MM.1S (cell line): ENCODE measurements at regions not wholly inside any gene's neighbourhood (a gene's known extent, or its start where the extent isn't known, plus 50 kb on each side); places are given as distances from the start of the nearest gene placed in this dataset.

Experiments
- CTCF ChIP-seq: fragments of 300-600 bp; sonication (generic); IDR thresholded peaks from 2 replicates; pipeline ENCODE4 v1.5.1; 2016; ENCODE audit warnings: antibody characterized with exemption, low read length, mixed read lengths
- EZH2 ChIP-seq: fragments of 300-600 bp; sonication (generic); optimal IDR thresholded peaks from 2 replicates; pipeline ENCODE3; 2017; ENCODE audit warnings: low read depth, mild to moderate bottlenecking, antibody characterized with exemption, low read length, mixed read lengths
- EZH2phosphoT487 ChIP-seq: fragments of 300-600 bp; sonication (generic); IDR thresholded peaks from 2 replicates; pipeline ENCODE4 v1.6.1; 2018; ENCODE audit warnings: antibody characterized with exemption, low read length

- TF ChIP-seq EZH2phosphoT487 (no peak), CTCF (no peak), EZH2 (no peak)
Measured at GRCh38 chr7:47221826-47222225, 360.1 kb downstream of the TNS3 start.
